Daoy (cell line): ENCODE measurements at regions not wholly inside any gene's neighbourhood (a gene's known extent, or its start where the extent isn't known, plus 50 kb on each side); places are given as distances from the start of the nearest gene placed in this dataset.
"Not testable (repeated sequence)": the region's sequence is repeated elsewhere in the genome, so short reads cannot be mapped to it uniquely, and the experiment has no call there.

Experiments used
- DNase-seq: peaks from one replicate; pipeline ENCODE4 v3.0.0-alpha.2; 2015; ENCODE audit warnings: low read depth

- DNase-seq: no peak
Observed at GRCh38 chr6:134675110-134676054, 274.5 kb downstream of the ALDH8A1 start.

DNA sequence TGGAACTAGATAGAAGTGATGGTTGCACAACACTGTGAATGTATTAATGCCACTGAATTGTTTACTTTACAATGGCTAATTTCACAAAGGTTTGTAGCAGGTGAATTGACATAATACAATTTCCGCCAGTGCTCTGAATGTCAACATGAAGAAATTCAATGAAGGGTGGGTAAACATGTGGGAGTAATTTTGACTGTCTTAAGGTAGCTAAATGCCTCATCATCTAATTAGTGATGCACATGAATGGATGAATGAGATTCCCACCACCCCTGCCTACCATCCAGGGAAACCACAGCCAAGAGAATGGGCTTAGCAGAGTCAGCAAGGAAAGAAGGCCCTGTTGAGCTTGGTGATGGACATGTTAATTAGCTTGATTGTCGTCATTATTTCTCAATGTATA is 275.3 kb downstream of the ALDH8A1 start:
- no peak for DNase-seq

DNA sequence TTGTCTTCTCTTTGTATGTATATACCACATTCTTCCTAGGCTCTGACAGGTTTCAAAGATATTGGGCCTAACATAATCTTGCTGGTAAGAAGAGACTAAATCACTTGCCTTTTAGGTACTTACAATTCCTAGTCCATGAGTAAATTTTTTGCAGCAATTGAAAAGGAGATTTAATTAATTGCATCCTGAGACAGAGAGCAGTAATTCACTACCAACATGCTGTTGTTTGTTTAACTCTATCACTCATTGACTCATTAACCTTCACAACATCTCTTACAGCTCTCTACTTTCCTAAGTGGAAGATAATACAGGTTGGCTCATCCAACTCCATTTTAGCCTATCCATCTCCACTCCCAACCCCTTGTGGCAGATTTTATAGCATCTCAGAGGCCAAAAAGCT is 280.4 kb downstream of the ALDH8A1 start:
- DNase-seq: no peak

DNA sequence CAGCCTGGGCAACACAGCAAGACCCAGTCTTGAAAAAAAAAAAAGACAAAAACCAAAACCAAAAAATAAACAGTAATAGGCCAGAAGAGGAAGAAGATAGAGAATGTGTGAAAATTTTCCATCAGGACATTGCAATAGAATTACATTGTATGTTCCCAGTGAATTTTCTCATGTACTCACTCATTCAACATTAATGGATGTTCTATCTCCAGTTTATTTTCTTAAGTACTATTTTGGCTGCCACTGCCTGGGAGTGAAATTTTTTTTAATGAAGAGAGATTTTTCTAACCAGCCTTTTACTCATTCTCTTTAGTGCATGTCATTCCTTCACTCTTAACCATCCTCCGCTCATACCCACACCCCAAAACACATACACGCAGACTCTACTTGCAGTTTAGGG is 282.8 kb downstream of the ALDH8A1 start:
- DNase-seq: no peak

DNA sequence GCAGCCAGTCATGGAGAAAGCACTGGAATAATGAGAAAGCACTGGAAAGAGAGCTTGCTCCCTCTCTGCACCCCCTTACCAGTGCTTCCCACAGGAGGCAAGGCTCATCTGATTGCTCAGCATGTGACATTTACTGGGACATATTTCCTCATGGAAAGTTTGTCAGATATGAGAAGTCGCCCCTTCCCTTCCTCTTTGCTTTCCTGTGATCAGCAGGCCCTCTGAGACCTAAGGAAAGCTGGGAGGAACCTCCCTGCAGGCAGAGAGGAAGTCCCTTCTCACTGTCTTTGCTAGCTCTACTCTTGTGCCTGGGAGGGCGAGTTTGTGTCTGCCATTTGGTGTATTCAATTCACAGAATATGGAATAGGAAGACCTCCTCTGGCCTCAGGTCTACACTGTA is 283.8 kb downstream of the ALDH8A1 start:
- DNase-seq: no peak

- no peak for DNase-seq
Observed at GRCh38 chr6:134665029-134665723, 284.7 kb downstream of the ALDH8A1 start.

- no peak for DNase-seq
Observed at GRCh38 chr6:134663800-134664535, 285.9 kb downstream of the ALDH8A1 start.

GRCh38 chr6:134663356-134663755 is 286.5 kb downstream of the ALDH8A1 start:
- no peak for DNase-seq

GRCh38 chr6:134662077-134662700 is 287.7 kb downstream of the ALDH8A1 start:
- DNase-seq: no peak

DNA sequence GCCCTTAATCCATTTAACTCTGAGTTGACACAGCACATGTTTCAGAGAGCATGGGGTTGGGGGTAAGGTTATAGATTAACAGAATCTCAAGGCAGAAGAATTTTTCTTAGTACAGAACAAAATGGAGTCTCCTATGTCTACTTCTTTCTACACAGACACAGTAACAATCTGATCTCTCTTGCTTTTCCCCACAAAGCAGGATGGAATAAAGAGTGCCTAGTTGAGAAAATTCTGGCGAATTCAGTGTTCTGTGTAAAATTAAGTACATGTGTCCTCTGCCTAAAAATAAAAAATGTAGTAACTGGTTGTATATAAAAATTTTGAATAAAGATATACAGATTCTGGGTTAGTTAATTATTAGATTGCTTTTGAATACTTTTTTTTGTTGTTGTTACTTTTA is 290.0 kb downstream of the ALDH8A1 start:
- DNase-seq: not testable (repeated sequence)

GRCh38 chr6:134658596-134658995 is 291.3 kb downstream of the ALDH8A1 start:
- DNase-seq: no peak

DNA sequence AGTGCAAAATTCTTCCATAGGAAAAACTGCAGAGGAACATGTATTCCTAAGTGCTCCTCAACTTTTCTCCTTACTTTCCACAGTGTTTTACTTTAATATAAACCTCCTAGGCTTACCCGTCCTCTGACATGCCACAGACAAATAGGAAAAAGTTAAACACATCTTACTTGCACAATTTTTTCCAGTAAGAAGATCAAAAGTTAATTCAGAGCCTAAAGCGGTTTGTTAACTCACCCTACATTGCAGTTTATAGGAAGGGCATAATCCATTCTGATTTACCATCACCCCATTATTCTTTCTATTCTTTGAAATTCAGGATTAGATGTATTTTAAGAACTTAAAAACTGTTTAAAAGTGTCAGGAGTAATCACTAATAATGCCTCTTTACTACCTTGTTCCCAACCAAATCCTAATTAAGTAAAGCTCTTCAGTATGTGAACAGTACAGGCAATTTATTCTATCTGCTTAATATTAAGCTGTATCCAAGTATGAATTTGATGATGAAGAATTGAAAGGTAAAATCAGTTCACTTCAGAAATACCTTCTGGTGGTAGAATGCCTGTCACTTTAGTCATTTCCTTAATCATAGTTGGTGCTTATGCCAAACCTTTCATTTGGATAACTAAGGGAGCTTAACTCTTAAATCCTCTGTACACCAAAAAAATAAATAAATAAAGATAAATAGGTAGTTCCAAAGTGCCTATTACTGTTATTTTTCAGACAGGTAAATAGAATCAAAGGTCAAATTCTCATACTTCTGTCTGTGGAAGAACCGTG is 292.0 kb downstream of the ALDH8A1 start:
- no peak for DNase-seq

GRCh38 chr6:134657343-134657742 is 292.6 kb downstream of the ALDH8A1 start:
- DNase-seq: no peak

DNA sequence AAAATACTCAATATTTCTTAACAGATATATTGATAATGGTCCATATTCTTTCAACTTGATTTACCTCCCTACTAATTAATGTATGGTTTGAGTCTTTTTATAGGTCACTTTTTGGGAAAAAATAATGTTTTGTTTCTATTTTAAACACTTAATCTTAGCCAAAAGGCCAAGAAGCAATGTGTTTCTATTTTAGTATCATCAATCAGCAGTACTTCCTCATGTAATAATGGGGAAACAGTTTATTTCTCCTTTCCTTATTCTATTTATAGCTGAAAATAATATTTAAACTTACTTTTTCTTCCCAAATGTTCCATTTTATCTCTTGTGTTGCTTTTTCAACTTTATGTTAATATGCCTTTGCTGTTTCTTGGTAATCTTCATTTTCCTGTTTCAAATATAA is 295.1 kb downstream of the ALDH8A1 start:
- DNase-seq: no peak

GRCh38 chr6:134651519-134651918 is 298.4 kb downstream of the ALDH8A1 start:
- no peak for DNase-seq

DNA sequence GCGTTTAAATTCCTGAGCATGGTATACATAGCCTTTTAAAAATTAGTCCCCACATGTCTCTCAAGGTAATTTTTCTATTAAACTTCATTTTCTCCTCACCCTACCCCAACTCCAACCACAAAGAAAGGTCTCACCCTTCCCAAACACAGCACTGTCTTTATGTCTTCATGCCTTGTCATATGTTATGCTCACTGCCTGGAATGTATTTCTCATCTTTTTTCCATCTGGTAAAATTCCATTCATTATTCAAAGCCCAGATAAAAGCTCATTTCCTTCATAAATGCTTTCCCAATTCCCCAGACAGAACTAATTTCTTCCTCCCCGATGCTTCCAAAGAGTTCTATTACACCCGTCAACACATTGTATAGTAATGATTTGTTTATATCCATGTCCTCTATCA is 302.0 kb downstream of the ALDH8A1 start:
- no peak for DNase-seq

DNA sequence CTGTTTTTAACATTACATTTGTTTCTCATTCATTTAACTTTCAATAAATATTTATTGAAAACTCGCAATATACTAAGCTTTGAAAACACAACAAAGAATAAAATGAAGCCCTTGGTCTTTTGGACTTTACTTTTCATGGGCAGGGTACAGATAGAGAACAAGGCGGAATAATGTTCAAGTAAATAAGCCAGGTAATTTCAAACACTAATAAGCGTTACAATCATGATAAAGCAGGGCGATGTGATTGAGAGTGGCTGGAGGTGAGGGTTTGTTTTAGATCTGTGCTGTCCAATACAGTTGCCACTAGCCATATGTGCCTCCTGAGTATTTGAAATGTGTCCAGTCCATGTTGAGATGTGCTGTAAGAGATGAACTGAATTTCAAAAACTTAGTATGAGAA is 307.1 kb downstream of the ALDH8A1 start:
- no peak for DNase-seq

- no peak for DNase-seq
Observed at GRCh38 chr6:134642279-134642678, 307.6 kb downstream of the ALDH8A1 start.

- DNase-seq: peak; percentile 80
Observed at GRCh38 chr6:134640975-134641429, 308.9 kb downstream of the ALDH8A1 start.

DNA sequence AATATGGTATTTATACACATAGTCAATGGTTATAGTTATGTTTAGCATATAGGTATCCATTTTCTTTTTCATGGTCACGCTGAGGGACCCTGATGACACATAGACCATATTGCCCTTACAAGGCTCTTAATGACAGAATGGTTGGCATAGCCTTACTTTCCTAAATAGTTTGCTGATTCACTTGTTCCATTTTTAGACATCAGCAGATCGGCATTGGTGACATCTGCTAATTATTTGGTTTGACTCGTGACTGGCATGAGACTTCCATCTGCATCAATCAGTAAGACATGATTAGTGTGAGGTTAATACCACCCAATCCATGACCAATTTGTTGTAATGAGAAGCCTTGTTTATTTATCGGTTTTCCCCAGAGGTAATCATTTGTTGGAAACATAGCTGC is 309.7 kb downstream of the ALDH8A1 start:
- no peak for DNase-seq

- DNase-seq: no peak
Observed at GRCh38 chr6:134637847-134638437, 312.0 kb downstream of the ALDH8A1 start.
